B cell (primary cell): ENCODE measurements at regions not wholly inside any gene's neighbourhood (a gene's known extent, or its start where the extent isn't known, plus 50 kb on each side); places are given as distances from the start of the nearest gene placed in this dataset.

Experiments used
- EZH2 ChIP-seq: IDR thresholded peaks from 2 replicates; pipeline ENCODE4 v1.6.1; 2012; ENCODE audit warnings: borderline replicate concordance, low read depth, mild to moderate bottlenecking, moderate library complexity, low read length; ENCODE audit not compliant: insufficient read depth, poor library complexity, severe bottlenecking
- TF ChIP-seq, protein P1 (sequence below): fragments of 200-600 bp; IDR thresholded peaks from one replicate; pipeline ENCODE4 v1.8.0; 2022; ENCODE audit warnings: antibody characterized with exemption, mild to moderate bottlenecking

DNA sequence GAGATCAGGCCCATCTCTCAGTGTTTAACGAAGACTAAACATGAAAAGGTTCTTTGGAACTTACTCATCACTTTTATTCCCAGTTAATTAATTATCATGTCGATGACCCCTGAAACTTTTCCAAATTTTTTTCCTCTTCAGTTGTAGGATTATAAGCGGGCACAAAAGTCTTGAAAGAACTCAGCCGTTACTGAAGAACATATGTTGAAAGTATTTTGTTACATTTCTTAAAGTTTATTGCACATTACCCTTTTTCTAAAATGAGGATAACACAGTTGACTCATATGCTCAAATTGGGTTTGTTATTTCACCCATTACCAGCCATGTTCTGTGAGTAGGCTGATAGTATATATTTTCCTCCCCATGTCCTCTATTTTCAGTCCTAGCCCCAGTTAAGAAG lies 75.9 kb upstream of the COL3A1 start:
- no peak for TF ChIP-seq EZH2
- TF ChIP-seq, protein P1, sequence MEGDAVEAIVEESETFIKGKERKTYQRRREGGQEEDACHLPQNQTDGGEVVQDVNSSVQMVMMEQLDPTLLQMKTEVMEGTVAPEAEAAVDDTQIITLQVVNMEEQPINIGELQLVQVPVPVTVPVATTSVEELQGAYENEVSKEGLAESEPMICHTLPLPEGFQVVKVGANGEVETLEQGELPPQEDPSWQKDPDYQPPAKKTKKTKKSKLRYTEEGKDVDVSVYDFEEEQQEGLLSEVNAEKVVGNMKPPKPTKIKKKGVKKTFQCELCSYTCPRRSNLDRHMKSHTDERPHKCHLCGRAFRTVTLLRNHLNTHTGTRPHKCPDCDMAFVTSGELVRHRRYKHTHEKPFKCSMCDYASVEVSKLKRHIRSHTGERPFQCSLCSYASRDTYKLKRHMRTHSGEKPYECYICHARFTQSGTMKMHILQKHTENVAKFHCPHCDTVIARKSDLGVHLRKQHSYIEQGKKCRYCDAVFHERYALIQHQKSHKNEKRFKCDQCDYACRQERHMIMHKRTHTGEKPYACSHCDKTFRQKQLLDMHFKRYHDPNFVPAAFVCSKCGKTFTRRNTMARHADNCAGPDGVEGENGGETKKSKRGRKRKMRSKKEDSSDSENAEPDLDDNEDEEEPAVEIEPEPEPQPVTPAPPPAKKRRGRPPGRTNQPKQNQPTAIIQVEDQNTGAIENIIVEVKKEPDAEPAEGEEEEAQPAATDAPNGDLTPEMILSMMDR: no peak
